Gastroesophageal sphincter (tissue), 4 donors: ENCODE measurements at regions not wholly inside any gene's neighbourhood (a gene's known extent, or its start where the extent isn't known, plus 50 kb on each side); places are given as distances from the start of the nearest gene placed in this dataset.

Experiments used
- ATAC-seq: fragments of 150-250 bp; one replicate; pipeline ENCODE4 v1.9.1; 2016; ENCODE audit warnings: mild to moderate bottlenecking, moderate library complexity
- H3K27ac ChIP-seq, 4 donors: fragments of 200-600 bp; sonication (generic) in 3 of 4; 1 replicate in 3 of 4; 2 replicates in 1 of 4; pipeline ENCODE4 v1.5.1; 2016 to 2019
- H3K27me3 ChIP-seq: fragments of 200-600 bp; sonication (generic); one replicate; pipeline ENCODE4 v1.5.1; 2019
- H3K36me3 ChIP-seq, 2 donors: fragments of 200-600 bp; sonication (generic); one replicate each; pipeline ENCODE4 v1.5.1; 2019; ENCODE audit warnings: control low read depth in 1 of 2
- H3K4me1 ChIP-seq, 3 donors: fragments of 200-600 bp; sonication (generic); 1 replicate in 2 of 3; 2 replicates in 1 of 3; pipeline ENCODE4 v1.5.1; 2016 to 2019; ENCODE audit warnings: control low read depth in 2 of 3
- H3K4me3 ChIP-seq, 2 donors: fragments of 200-600 bp; sonication (generic); one replicate each; pipeline ENCODE4 v1.5.1; 2019; ENCODE audit warnings: mild to moderate bottlenecking in 1 of 2, moderate library complexity in 1 of 2
- H3K9me3 ChIP-seq, 3 donors: fragments of 200-600 bp; sonication (generic); one replicate each; pipeline ENCODE4 v1.5.1; 2017 to 2019; ENCODE audit warnings: control low read depth in 2 of 3
- CTCF ChIP-seq, 4 experiments: fragments of 200-600 bp in 2 of 4; fragments of 450-650 bp in 2 of 4; sonication (generic) in 1 of 4; IDR thresholded peaks; one replicate each; pipeline ENCODE4 v1.5.1; 2017 to 2019; ENCODE audit warnings: antibody characterized with exemption in 4 of 4, mild to moderate bottlenecking in 2 of 4, moderate library complexity in 2 of 4
- EP300 ChIP-seq: sonication (generic); formaldehyde crosslinking; IDR thresholded peaks from one replicate; pipeline ENCODE4 v1.6.1; 2017; ENCODE audit warnings: antibody characterized with exemption, mild to moderate bottlenecking
- POLR2A ChIP-seq, 2 donors: fragments of 450-650 bp; IDR thresholded peaks; one replicate each; pipeline ENCODE4 v1.6.1; 2017; ENCODE audit warnings: antibody characterized with exemption in 2 of 2, mild to moderate bottlenecking in 2 of 2, moderate library complexity in 1 of 2
- POLR2AphosphoS5 ChIP-seq: sonication (generic); formaldehyde crosslinking; IDR thresholded peaks from one replicate; pipeline ENCODE4 v1.6.1; 2017; ENCODE audit warnings: antibody characterized with exemption
- WGBS, 2 donors: methylation state at CpG; one replicate each; pipeline ENCODE4 v1.1.5; 2018; ENCODE audit warnings: low coverage in 1 of 2; 5-methylcytosine and 5-hydroxymethylcytosine counted together

DNA sequence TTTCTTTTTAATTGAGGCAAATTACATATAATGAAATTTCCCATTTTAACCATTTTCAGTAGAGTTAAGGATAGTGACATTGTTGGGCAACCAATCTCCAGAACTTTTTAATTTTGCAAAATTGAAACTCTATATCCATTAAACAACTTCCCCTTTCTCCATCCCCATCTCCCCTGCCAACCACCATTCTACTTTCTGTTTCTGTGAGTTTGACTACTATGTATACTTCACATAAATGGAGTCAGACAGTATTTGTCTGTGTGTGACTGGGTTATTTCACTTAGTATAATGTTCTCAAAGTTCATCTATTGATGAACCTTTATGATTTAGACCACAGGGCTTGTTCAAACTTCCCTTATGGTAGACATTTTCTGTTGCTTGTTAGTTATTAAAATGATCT, 364.5 kb upstream of the MAD2L1 start:
- Histone ChIP-seq H3K27ac (no peak overlapping the region), H3K4me1 (no peaks in the 10 kb centered on the region), H3K27me3 (no peaks in the 10 kb centered on the region), H3K9me3 (no peaks in the 10 kb centered on the region), H3K36me3 (no peaks in the 10 kb centered on the region), H3K4me3 (no peak overlapping the region)
- TF ChIP-seq CTCF (IDR thresholded peaks at IDR 0.05) (no peak), EP300 (no peak), POLR2A (IDR thresholded peaks at IDR 0.05) (no peak), POLR2AphosphoS5 (no peak)
- ATAC-seq: no peak

DNA sequence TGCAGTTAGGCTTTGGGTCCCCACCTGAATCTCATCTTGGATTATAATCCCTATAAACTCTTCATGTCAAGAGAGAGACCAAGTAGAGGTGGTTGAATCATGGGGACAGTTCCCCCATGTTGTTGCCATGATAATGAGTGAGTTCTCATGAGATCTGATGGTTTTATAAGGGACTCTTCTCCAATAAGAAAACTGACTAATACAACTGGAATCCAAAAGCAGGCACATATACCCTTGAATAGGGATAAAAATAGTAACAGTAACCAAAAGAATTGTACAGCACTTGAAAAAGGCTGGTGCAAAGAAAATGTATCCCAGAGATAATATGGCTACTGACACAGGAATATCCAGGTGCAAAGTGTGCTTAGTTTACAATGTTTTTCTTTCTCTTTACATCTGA, 351.5 kb upstream of the MAD2L1 start:
- no peak for ATAC-seq

GRCh38 chr4:120415896-120416295, 349.2 kb upstream of the MAD2L1 start:
- Histone ChIP-seq H3K9me3 (peaks cover 0 to 24% (median 0%) of the 10 kb centered on the region in 3 donors), H3K4me3 (no peak overlapping the region), H3K36me3 (no peaks in the 10 kb centered on the region)

More for the DNA sequence above, 351.5 kb upstream of the MAD2L1 start:
- Histone ChIP-seq H3K4me3 (no peak overlapping the region), H3K9me3 (peaks cover 0 to 5% (median 0%) of the 10 kb centered on the region in 3 donors), H3K4me1 (no peaks in the 10 kb centered on the region), H3K36me3 (no peaks in the 10 kb centered on the region), H3K27me3 (no peaks in the 10 kb centered on the region), H3K27ac (no peak overlapping the region)
- TF ChIP-seq POLR2A (IDR thresholded peaks at IDR 0.05): no peak
- TF ChIP-seq EP300: no peak
- no peak for TF ChIP-seq POLR2AphosphoS5
- TF ChIP-seq CTCF (IDR thresholded peaks at IDR 0.05): no peak

DNA sequence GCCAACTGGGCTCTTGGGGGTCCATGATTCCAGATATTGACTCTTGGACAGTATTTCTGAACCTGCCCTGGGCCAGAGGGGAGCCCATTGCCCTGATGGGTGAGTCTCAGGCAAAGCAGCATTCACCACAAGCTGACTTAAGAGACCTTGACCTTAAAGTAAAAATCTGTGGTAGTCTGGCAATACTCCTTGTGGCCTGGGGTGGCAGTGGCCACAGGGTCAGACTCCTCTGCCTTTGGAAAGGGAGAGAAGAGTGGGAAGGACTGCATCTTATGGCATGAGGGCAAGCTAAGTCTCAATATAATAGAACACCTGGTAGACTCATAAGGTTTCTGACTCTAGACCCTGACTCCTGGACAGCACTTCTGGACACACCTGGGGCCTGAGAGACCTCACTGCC, 340.3 kb upstream of the MAD2L1 start:
- no peaks in the 10 kb centered on the region for H3K4me1 ChIP-seq
- H3K27me3 ChIP-seq: no peaks in the 10 kb centered on the region
- peaks cover 0 to 49% (median 0%) of the 10 kb centered on the region in 3 donors for H3K9me3 ChIP-seq
- H3K36me3 ChIP-seq: no peaks in the 10 kb centered on the region
- H3K4me3 ChIP-seq: no peak overlapping the region
- H3K27ac ChIP-seq: no peak overlapping the region
- ATAC-seq: no peak
- TF ChIP-seq EP300 (no peak), POLR2AphosphoS5 (no peak), CTCF (IDR thresholded peaks at IDR 0.05) (no peak), POLR2A (IDR thresholded peaks at IDR 0.05) (no peak)

More at GRCh38 chr4:120415896-120416295, 349.2 kb upstream of the MAD2L1 start:
- no peaks in the 10 kb centered on the region for H3K27me3 ChIP-seq
- no peaks in the 10 kb centered on the region for H3K4me1 ChIP-seq
- ATAC-seq: no peak
- no peak for TF ChIP-seq POLR2AphosphoS5
- no peak for TF ChIP-seq EP300
- no peak for TF ChIP-seq CTCF (IDR thresholded peaks at IDR 0.05)
- no peak for TF ChIP-seq POLR2A (IDR thresholded peaks at IDR 0.05)
- H3K27ac ChIP-seq: no peak overlapping the region

- no peaks in the 10 kb centered on the region for H3K36me3 ChIP-seq
- no peak for ATAC-seq
- TF ChIP-seq EP300 (no peak), POLR2A (IDR thresholded peaks at IDR 0.05) (no peak), POLR2AphosphoS5 (no peak), CTCF (IDR thresholded peaks at IDR 0.05) (no peak)
- H3K9me3 ChIP-seq: peaks cover 0 to 21% (median 0%) of the 10 kb centered on the region in 3 donors
- H3K27me3 ChIP-seq: no peaks in the 10 kb centered on the region
- no peak overlapping the region for H3K4me3 ChIP-seq
- H3K4me1 ChIP-seq: no peaks in the 10 kb centered on the region
- no peak overlapping the region for H3K27ac ChIP-seq
- 83 to 94% methylated on average over 2 of the region's 2 CpGs for WGBS, 2 donors
Measured at GRCh38 chr4:120403296-120403695, 336.6 kb upstream of the MAD2L1 start.
